Panc1 (cell line): ENCODE measurements at regions not wholly inside any gene's neighbourhood (a gene's known extent, or its start where the extent isn't known, plus 50 kb on each side); places are given as distances from the start of the nearest gene placed in this dataset.

Experiments
- ATAC-seq: fragments of 200-7000 bp; cut with Tn5 transposase; 2 replicates; pipeline ENCODE4 v1.9.1; 2020; ENCODE audit warnings: mild to moderate bottlenecking, moderate library complexity
- BruUV-seq: library from RNA; stranded (reverse); fragments of 400-500 nt; replicated peaks from 2 replicates; lab custom pipeline; 2021; lab: Mats Ljungman, UMichigan
- CTCF ChIA-PET: fragments of 300-600 bp; sonication (Branson Sonifier 250); formaldehyde crosslinking; loops from one replicate; lab custom pipeline; 2022; ENCODE audit warnings: antibody characterized with exemption; lab: Charles Lee
- POLR2A ChIA-PET: fragments of 300-600 bp; sonication (Branson Sonifier 250); formaldehyde crosslinking; loops from one replicate; lab custom pipeline; 2022; ENCODE audit warnings: antibody characterized with exemption; lab: Charles Lee
- DNase-seq: peaks from one replicate; pipeline ENCODE4 v3.0.0-alpha.2; 2010; ENCODE audit warnings: low read depth, low spot score
- H3K27ac ChIP-seq: 2 replicates; pipeline ENCODE4 v1.5.1; 2011; ENCODE audit warnings: mild to moderate bottlenecking, low read length, inconsistent platforms
- H3K27me3 ChIP-seq: fragments of 200-500 bp; sonication (Bioruptor generic); 2 replicates; pipeline ENCODE4 v1.6.0; 2014; ENCODE audit warnings: low read length, inconsistent platforms; ENCODE audit not compliant: control insufficient read depth, insufficient read depth
- H3K36me3 ChIP-seq: fragments of 200-500 bp; sonication (Bioruptor generic); 2 replicates; pipeline ENCODE4 v1.5.1; 2014; ENCODE audit warnings: inconsistent platforms, mild to moderate bottlenecking, low read length, moderate library complexity; ENCODE audit not compliant: control insufficient read depth, insufficient read depth
- H3K4me1 ChIP-seq: 2 replicates; pipeline ENCODE4 v1.5.1; 2011; ENCODE audit warnings: inconsistent platforms, mild to moderate bottlenecking, low read length, moderate library complexity; ENCODE audit not compliant: control insufficient read depth, insufficient read depth
- H3K4me3 ChIP-seq, 2 experiments: 2 replicates each; pipeline ENCODE4 v1.5.1; 2011 to 2012; ENCODE audit warnings: low read depth in 2 of 2, low read length in 2 of 2, mild to moderate bottlenecking in 2 of 2, inconsistent platforms in 1 of 2, moderate library complexity in 1 of 2
- H3K9me3 ChIP-seq: fragments of 200-500 bp; sonication (Bioruptor generic); 2 replicates; pipeline ENCODE4 v1.5.1; 2014; ENCODE audit warnings: low read depth, mild to moderate bottlenecking, inconsistent platforms, low read length, moderate library complexity; ENCODE audit not compliant: control insufficient read depth, insufficient read depth
- POLR2AphosphoS5 ChIP-seq: IDR thresholded peaks from 2 replicates; pipeline ENCODE4 v1.6.1; 2012; ENCODE audit warnings: mild to moderate bottlenecking, low read depth, low read length, moderate library complexity
- SIN3A ChIP-seq: IDR thresholded peaks from 2 replicates; pipeline ENCODE4 v1.6.1; 2012; ENCODE audit warnings: low read depth, mild to moderate bottlenecking, low read length, moderate library complexity, borderline replicate concordance; ENCODE audit not compliant: insufficient read depth
- TCF7L2 ChIP-seq: IDR thresholded peaks from 2 replicates; pipeline ENCODE4 v1.6.1; 2011; ENCODE audit warnings: mild to moderate bottlenecking, low read depth, low read length, inconsistent platforms
- in situ Hi-C: cut with HindIII; loops from 2 replicates; pipeline ENCODE4 v1.10.0; 2016; ENCODE audit warnings: low sequenced_read_pairs, low pct_unique_long_range_greater_than_20kb
- intact Hi-C: fragments of 100-400 bp; cut with micrococcal nuclease; formaldehyde crosslinking; loops from one replicate; pipeline ENCODE4 v1.10.0; 2022; ENCODE audit not compliant: unreplicated experiment
- TF ChIP-seq, protein P1 (sequence below), 2 experiments: IDR thresholded peaks; 2 replicates each; pipeline ENCODE4 v1.6.1; 2011 to 2012; ENCODE audit warnings: low read depth in 2 of 2, control low read depth in 1 of 2, low read length in 1 of 2, mild to moderate bottlenecking in 1 of 2, moderate library complexity in 1 of 2; ENCODE audit not compliant: insufficient read depth in 1 of 2
- TF ChIP-seq, protein P2 (sequence below): fragments of 450-650 bp; IDR thresholded peaks from 2 replicates; pipeline ENCODE4 v1.5.1; 2017; ENCODE audit warnings: mild to moderate bottlenecking

DNA sequence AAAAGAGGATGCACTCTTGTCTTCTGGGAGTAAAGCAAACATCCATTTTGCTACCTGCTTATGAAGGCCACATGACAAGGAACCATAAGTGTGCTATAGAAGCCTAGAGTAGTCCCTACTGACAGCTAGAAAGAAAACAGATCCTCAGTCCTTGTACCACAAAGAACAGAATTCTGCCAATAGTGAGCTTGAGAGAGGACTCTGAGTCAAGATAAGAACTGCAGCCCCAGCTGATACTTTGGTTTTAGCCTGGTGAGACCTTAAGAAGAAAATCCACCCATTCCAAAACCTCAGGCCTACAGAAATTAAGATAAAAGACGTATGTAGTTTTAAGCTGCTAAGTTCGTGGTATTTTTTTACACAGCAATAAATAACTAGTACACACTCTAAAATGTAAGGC lies 914.6 kb downstream of the PCDH19 start:
- ATAC-seq: no peak
- ChIA-PET CTCF (no interaction called here), POLR2A (no interaction called here)
- in situ Hi-C loops: no loop called here
- TF ChIP-seq, protein P1, sequence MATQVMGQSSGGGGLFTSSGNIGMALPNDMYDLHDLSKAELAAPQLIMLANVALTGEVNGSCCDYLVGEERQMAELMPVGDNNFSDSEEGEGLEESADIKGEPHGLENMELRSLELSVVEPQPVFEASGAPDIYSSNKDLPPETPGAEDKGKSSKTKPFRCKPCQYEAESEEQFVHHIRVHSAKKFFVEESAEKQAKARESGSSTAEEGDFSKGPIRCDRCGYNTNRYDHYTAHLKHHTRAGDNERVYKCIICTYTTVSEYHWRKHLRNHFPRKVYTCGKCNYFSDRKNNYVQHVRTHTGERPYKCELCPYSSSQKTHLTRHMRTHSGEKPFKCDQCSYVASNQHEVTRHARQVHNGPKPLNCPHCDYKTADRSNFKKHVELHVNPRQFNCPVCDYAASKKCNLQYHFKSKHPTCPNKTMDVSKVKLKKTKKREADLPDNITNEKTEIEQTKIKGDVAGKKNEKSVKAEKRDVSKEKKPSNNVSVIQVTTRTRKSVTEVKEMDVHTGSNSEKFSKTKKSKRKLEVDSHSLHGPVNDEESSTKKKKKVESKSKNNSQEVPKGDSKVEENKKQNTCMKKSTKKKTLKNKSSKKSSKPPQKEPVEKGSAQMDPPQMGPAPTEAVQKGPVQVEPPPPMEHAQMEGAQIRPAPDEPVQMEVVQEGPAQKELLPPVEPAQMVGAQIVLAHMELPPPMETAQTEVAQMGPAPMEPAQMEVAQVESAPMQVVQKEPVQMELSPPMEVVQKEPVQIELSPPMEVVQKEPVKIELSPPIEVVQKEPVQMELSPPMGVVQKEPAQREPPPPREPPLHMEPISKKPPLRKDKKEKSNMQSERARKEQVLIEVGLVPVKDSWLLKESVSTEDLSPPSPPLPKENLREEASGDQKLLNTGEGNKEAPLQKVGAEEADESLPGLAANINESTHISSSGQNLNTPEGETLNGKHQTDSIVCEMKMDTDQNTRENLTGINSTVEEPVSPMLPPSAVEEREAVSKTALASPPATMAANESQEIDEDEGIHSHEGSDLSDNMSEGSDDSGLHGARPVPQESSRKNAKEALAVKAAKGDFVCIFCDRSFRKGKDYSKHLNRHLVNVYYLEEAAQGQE (IDR thresholded peaks at IDR 0.05; ENCODE audit: insufficient read depth in 1 of 2, low read depth in 2 of 2, low read length in 1 of 2): no peak
- TF ChIP-seq POLR2AphosphoS5: no peak
- TF ChIP-seq, protein P2, sequence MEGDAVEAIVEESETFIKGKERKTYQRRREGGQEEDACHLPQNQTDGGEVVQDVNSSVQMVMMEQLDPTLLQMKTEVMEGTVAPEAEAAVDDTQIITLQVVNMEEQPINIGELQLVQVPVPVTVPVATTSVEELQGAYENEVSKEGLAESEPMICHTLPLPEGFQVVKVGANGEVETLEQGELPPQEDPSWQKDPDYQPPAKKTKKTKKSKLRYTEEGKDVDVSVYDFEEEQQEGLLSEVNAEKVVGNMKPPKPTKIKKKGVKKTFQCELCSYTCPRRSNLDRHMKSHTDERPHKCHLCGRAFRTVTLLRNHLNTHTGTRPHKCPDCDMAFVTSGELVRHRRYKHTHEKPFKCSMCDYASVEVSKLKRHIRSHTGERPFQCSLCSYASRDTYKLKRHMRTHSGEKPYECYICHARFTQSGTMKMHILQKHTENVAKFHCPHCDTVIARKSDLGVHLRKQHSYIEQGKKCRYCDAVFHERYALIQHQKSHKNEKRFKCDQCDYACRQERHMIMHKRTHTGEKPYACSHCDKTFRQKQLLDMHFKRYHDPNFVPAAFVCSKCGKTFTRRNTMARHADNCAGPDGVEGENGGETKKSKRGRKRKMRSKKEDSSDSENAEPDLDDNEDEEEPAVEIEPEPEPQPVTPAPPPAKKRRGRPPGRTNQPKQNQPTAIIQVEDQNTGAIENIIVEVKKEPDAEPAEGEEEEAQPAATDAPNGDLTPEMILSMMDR: no peak
- no peak for TF ChIP-seq TCF7L2
- TF ChIP-seq SIN3A: no peak
- Histone ChIP-seq H3K9me3 (no peaks in the 10 kb centered on the region), H3K4me1 (no peaks in the 10 kb centered on the region), H3K27ac (no peak overlapping the region), H3K4me3 (no peak overlapping the region), H3K36me3 (no peaks in the 10 kb centered on the region), H3K27me3 (no peaks in the 10 kb centered on the region)
- intact Hi-C loops: no loop called here
- BruUV-seq: no TSS peak
- DNase-seq: no peak

DNA sequence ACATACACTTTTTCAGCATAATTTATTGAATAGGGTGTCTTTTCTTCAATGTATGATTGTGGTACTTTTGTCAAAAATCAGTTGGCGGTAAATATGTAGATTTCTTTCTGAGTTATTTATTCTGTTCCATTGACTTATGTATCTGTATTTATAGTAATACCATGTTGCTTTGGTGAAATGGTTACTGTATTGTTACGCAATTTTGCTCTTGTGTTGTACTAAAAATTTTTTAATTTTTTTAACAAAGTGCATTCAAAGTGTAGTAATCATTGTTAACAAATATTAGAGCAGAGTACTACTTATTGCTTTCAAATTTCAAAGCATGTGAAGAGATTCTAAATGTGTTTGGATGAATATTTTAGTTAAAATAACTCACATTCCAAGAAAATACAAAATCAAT lies 915.4 kb downstream of the PCDH19 start:
- TF ChIP-seq POLR2AphosphoS5 (no peak), TCF7L2 (no peak), SIN3A (no peak)
- TF ChIP-seq, protein P2: no peak
- TF ChIP-seq, protein P1 (IDR thresholded peaks at IDR 0.05; ENCODE audit: insufficient read depth in 1 of 2, low read depth in 2 of 2, low read length in 1 of 2): no peak
- no TSS peak for BruUV-seq
- Histone ChIP-seq H3K27ac (no peak overlapping the region), H3K27me3 (no peaks in the 10 kb centered on the region), H3K4me1 (no peaks in the 10 kb centered on the region), H3K4me3 (no peak overlapping the region), H3K9me3 (no peaks in the 10 kb centered on the region), H3K36me3 (no peaks in the 10 kb centered on the region)
- CTCF ChIA-PET: no interaction called here
- in situ Hi-C loops: no loop called here
- DNase-seq (no peak), ATAC-seq (no peak)
- POLR2A ChIA-PET: no interaction called here
- intact Hi-C loops: no loop called here
